GM19328 (cell line): ENCODE measurements at regions not wholly inside any gene's neighbourhood (a gene's known extent, or its start where the extent isn't known, plus 50 kb on each side); places are given as distances from the start of the nearest gene placed in this dataset.
"Not testable (repeated sequence)": the region's sequence is repeated elsewhere in the genome, so short reads cannot be mapped to it uniquely, and the experiment has no call there.

Experiments used
- ATAC-seq: cut with Tn5 transposase; IDR thresholded peaks from one replicate; pipeline ENCODE4 v1.9.1; 2021; ENCODE audit warnings: mild to moderate bottlenecking, moderate library complexity; ENCODE audit not compliant: unreplicated experiment

GRCh38 chr11:80990885-80991284 is 1550.1 kb upstream of the TENM4 start:
- ATAC-seq: no peak

- no peak for ATAC-seq
Observed at GRCh38 chr11:80987171-80987570, 1546.3 kb upstream of the TENM4 start.

GRCh38 chr11:80986421-80987074 is 1545.7 kb upstream of the TENM4 start:
- ATAC-seq: no peak

- ATAC-seq: no peak
Observed at GRCh38 chr11:80980227-80980626, 1539.4 kb upstream of the TENM4 start.

GRCh38 chr11:80973786-80974185 is 1533.0 kb upstream of the TENM4 start:
- ATAC-seq: no peak

GRCh38 chr11:80970037-80970436 is 1529.2 kb upstream of the TENM4 start:
- ATAC-seq: no peak

GRCh38 chr11:80967649-80968048 is 1526.8 kb upstream of the TENM4 start:
- no peak for ATAC-seq

GRCh38 chr11:80960381-80961029 is 1519.7 kb upstream of the TENM4 start:
- no peak for ATAC-seq

GRCh38 chr11:80959751-80960150 is 1518.9 kb upstream of the TENM4 start:
- no peak for ATAC-seq

GRCh38 chr11:80958987-80959386 is 1518.2 kb upstream of the TENM4 start:
- ATAC-seq: no peak

- no peak for ATAC-seq
Observed at GRCh38 chr11:80958361-80958760, 1517.5 kb upstream of the TENM4 start.

GRCh38 chr11:80955588-80955987 is 1514.8 kb upstream of the TENM4 start:
- ATAC-seq: no peak

GRCh38 chr11:80948781-80949180 is 1508.0 kb upstream of the TENM4 start:
- ATAC-seq: no peak

- ATAC-seq: no peak
Observed at GRCh38 chr11:80944758-80945157, 1503.9 kb upstream of the TENM4 start.

- ATAC-seq: no peak
Observed at GRCh38 chr11:80943226-80943625, 1502.4 kb upstream of the TENM4 start.

GRCh38 chr11:80937842-80938241 is 1497.0 kb upstream of the TENM4 start:
- no peak for ATAC-seq

- ATAC-seq: no peak
Observed at GRCh38 chr11:80930038-80930437, 1489.2 kb upstream of the TENM4 start.

GRCh38 chr11:80929031-80929805 is 1488.4 kb upstream of the TENM4 start:
- ATAC-seq: no peak

GRCh38 chr11:80925321-80925720 is 1484.5 kb upstream of the TENM4 start:
- ATAC-seq: no peak

GRCh38 chr11:80921310-80921709 is 1480.5 kb upstream of the TENM4 start:
- ATAC-seq: not testable (repeated sequence)

- no peak for ATAC-seq
Observed at GRCh38 chr11:80916173-80916798, 1475.5 kb upstream of the TENM4 start.

GRCh38 chr11:80914311-80914710 is 1473.5 kb upstream of the TENM4 start:
- no peak for ATAC-seq
